ENCODE measurements at regions not wholly inside any gene's neighbourhood (a gene's known extent, or its start where the extent isn't known, plus 50 kb on each side); places are given as distances from the start of the nearest gene placed in this dataset.

GRCh38 chr22:22144858-22145257 is 99.7 kb upstream of the VPREB1 start:
- DNase-seq: no peak

- DNase-seq: no peak
These were observed 101.1 kb upstream of the VPREB1 start for GRCh38 chr22:22143448-22143847.

- no peak for DNase-seq
These were observed 101.9 kb upstream of the VPREB1 start for GRCh38 chr22:22142661-22143060.

- no peak for DNase-seq
These were observed 102.6 kb upstream of the VPREB1 start for GRCh38 chr22:22141771-22142591.

GRCh38 chr22:22141031-22141430 is 103.6 kb upstream of the VPREB1 start:
- DNase-seq: no peak

GRCh38 chr22:22139364-22139763 is 105.2 kb upstream of the VPREB1 start:
- no peak for DNase-seq

GRCh38 chr22:22138915-22139314 is 105.7 kb upstream of the VPREB1 start:
- no peak for DNase-seq

GRCh38 chr22:22137891-22138290 is 106.7 kb upstream of the VPREB1 start:
- DNase-seq: no peak

- no peak for DNase-seq
These were observed 110.7 kb upstream of the VPREB1 start for GRCh38 chr22:22133910-22134309.

- DNase-seq: no peak
These were observed 113.5 kb upstream of the VPREB1 start for GRCh38 chr22:22130953-22131608.

GRCh38 chr22:22129387-22129786 is 115.2 kb upstream of the VPREB1 start:
- no peak for DNase-seq

GRCh38 chr22:22128440-22128839 is 116.1 kb upstream of the VPREB1 start:
- no peak for DNase-seq

GRCh38 chr22:22127100-22127499 is 117.5 kb upstream of the VPREB1 start:
- DNase-seq: no peak

GRCh38 chr22:22125579-22126468 is 118.8 kb upstream of the VPREB1 start:
- DNase-seq: no peak

GRCh38 chr22:22125028-22125578 is 119.5 kb upstream of the VPREB1 start:
- no peak for DNase-seq

- DNase-seq: no peak
These were observed 120.2 kb upstream of the VPREB1 start for GRCh38 chr22:22124374-22124773.

- DNase-seq: no peak
These were observed 120.7 kb upstream of the VPREB1 start for GRCh38 chr22:22123960-22124278.

GRCh38 chr22:22123118-22123959 is 121.2 kb upstream of the VPREB1 start:
- no peak for DNase-seq

GRCh38 chr22:22122348-22123117 is 122.1 kb upstream of the VPREB1 start:
- DNase-seq: no peak

GRCh38 chr22:22121445-22121844 is 123.1 kb upstream of the VPREB1 start:
- no peak for DNase-seq

- no peak for DNase-seq
These were observed 124.4 kb upstream of the VPREB1 start for GRCh38 chr22:22120160-22120559.

- DNase-seq: no peak
These were observed 125.6 kb upstream of the VPREB1 start for GRCh38 chr22:22118987-22119386.
